ENCODE measurements at regions not wholly inside any gene's neighbourhood (a gene's known extent, or its start where the extent isn't known, plus 50 kb on each side); places are given as distances from the start of the nearest gene placed in this dataset.

DNA sequence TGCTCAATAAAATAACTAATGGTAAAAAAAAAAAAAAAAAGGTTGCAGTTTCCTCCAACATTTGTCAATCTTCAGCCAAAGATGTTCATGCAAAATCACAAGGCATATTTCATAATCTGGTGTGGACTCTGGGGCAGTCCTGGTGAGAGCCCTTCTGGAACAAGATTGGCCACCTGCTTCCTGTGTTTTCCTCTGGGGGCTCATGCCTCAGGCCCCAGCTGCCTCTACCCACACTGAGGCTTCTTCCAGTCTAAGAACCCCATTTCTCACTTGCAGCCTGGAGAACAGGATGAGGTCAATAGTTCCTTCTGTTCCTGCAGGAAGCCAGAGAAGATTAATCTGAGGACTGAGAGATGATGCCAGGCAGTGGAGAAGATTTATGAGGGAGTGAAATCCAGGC is 492.6 kb upstream of the BRINP1 start:
- no peak for TF ChIP-seq RCOR1 (IDR thresholded peaks at IDR 0.05; ENCODE audit: low read depth, low read length)
- TF ChIP-seq, protein P1, sequence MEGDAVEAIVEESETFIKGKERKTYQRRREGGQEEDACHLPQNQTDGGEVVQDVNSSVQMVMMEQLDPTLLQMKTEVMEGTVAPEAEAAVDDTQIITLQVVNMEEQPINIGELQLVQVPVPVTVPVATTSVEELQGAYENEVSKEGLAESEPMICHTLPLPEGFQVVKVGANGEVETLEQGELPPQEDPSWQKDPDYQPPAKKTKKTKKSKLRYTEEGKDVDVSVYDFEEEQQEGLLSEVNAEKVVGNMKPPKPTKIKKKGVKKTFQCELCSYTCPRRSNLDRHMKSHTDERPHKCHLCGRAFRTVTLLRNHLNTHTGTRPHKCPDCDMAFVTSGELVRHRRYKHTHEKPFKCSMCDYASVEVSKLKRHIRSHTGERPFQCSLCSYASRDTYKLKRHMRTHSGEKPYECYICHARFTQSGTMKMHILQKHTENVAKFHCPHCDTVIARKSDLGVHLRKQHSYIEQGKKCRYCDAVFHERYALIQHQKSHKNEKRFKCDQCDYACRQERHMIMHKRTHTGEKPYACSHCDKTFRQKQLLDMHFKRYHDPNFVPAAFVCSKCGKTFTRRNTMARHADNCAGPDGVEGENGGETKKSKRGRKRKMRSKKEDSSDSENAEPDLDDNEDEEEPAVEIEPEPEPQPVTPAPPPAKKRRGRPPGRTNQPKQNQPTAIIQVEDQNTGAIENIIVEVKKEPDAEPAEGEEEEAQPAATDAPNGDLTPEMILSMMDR (IDR thresholded peaks at IDR 0.05): no peak
- TF ChIP-seq CEBPB (IDR thresholded peaks at IDR 0.05): no peak
- no peak for TF ChIP-seq FOSB (CRISPR knock-in tag; IDR thresholded peaks at IDR 0.05)
- no peak for TF ChIP-seq POLR2A (IDR thresholded peaks at IDR 0.05; ENCODE audit: low read length)
- TF ChIP-seq RAD21 (conservative IDR thresholded peaks at IDR 0.05 in 1 of 2, IDR thresholded peaks at IDR 0.05 in 1 of 2): no peak
- no peak for TF ChIP-seq RNF2 (IDR thresholded peaks at IDR 0.05; ENCODE audit: borderline replicate concordance, low read depth)
- TF ChIP-seq FOSL2 (IDR thresholded peaks at IDR 0.05): no peak
- no peak for TF ChIP-seq FOSL2 (CRISPR knock-in tag; IDR thresholded peaks at IDR 0.05)
- TF ChIP-seq POLR2AphosphoS2 (conservative IDR thresholded peaks at IDR 0.05; ENCODE audit: low read length): no peak
- no peak for TF ChIP-seq PHF8 (IDR thresholded peaks at IDR 0.05; ENCODE audit: borderline replicate concordance, low read depth)
- TF ChIP-seq JUN (IDR thresholded peaks at IDR 0.05): no peak
- TF ChIP-seq, protein P2, sequence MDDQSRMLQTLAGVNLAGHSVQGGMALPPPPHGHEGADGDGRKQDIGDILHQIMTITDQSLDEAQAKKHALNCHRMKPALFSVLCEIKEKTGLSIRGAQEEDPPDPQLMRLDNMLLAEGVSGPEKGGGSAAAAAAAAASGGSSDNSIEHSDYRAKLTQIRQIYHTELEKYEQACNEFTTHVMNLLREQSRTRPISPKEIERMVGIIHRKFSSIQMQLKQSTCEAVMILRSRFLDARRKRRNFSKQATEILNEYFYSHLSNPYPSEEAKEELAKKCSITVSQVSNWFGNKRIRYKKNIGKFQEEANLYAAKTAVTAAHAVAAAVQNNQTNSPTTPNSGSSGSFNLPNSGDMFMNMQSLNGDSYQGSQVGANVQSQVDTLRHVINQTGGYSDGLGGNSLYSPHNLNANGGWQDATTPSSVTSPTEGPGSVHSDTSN (IDR thresholded peaks at IDR 0.05): no peak
- TF ChIP-seq JUNB (IDR thresholded peaks at IDR 0.05): no peak
- TF ChIP-seq RFX5 (IDR thresholded peaks at IDR 0.05): no peak

Measured in A549 (cell line).